ENCODE measurements at regions not wholly inside any gene's neighbourhood (a gene's known extent, or its start where the extent isn't known, plus 50 kb on each side); places are given as distances from the start of the nearest gene placed in this dataset.
A peak's percentile ranks its signal among the peaks of the same experiment; 100 is the strongest.
"Not testable (repeated sequence)": the region's sequence is repeated elsewhere in the genome, so short reads cannot be mapped to it uniquely, and the experiment has no call there.

- DNase-seq (ENCODE audit: low spot score) = no peak
Observed at GRCh38 chr2:167749016-167749415, 498.4 kb downstream of the STK39 start.

GRCh38 chr2:167748536-167748935 is 498.9 kb downstream of the STK39 start:
- DNase-seq (ENCODE audit: low spot score) = no peak

- no peak for DNase-seq (ENCODE audit: low spot score)
Observed at GRCh38 chr2:167745667-167746066, 501.7 kb downstream of the STK39 start.

- DNase-seq (ENCODE audit: low spot score) = not testable (repeated sequence)
Observed at GRCh38 chr2:167739921-167740320, 507.5 kb downstream of the STK39 start.

GRCh38 chr2:167733747-167734146 is 513.6 kb downstream of the STK39 start:
- DNase-seq (ENCODE audit: low spot score) = no peak

GRCh38 chr2:167732326-167732725 is 515.1 kb downstream of the STK39 start:
- no peak for DNase-seq (ENCODE audit: low spot score)

- peak; percentile 37 for DNase-seq (ENCODE audit: low spot score)
Observed at GRCh38 chr2:167729911-167730310, 517.5 kb downstream of the STK39 start.

GRCh38 chr2:167726788-167727187 is 520.6 kb downstream of the STK39 start:
- DNase-seq (ENCODE audit: low spot score) = no peak

- DNase-seq (ENCODE audit: low spot score) = no peak
Observed at GRCh38 chr2:167721593-167721992, 525.8 kb downstream of the STK39 start.

GRCh38 chr2:167719410-167719809 is 528.0 kb downstream of the STK39 start:
- no peak for DNase-seq (ENCODE audit: low spot score)

GRCh38 chr2:167718560-167718959 is 528.8 kb downstream of the STK39 start:
- no peak for DNase-seq (ENCODE audit: low spot score)

- no peak for DNase-seq (ENCODE audit: low spot score)
Observed at GRCh38 chr2:167715932-167716331, 531.5 kb downstream of the STK39 start.

- DNase-seq (ENCODE audit: low spot score) = not testable (repeated sequence)
Observed at GRCh38 chr2:167715498-167715897, 531.9 kb downstream of the STK39 start.

GRCh38 chr2:167712275-167712674 is 535.1 kb downstream of the STK39 start:
- no peak for DNase-seq (ENCODE audit: low spot score)

- DNase-seq (ENCODE audit: low spot score) = no peak
Observed at GRCh38 chr2:167708998-167709397, 538.4 kb downstream of the STK39 start.

GRCh38 chr2:167706800-167707199 is 540.6 kb downstream of the STK39 start:
- DNase-seq (ENCODE audit: low spot score) = no peak

GRCh38 chr2:167703441-167703840 is 544.0 kb downstream of the STK39 start:
- DNase-seq (ENCODE audit: low spot score) = no peak

GRCh38 chr2:167702227-167702626 is 545.2 kb downstream of the STK39 start:
- DNase-seq (ENCODE audit: low spot score) = no peak

- no peak for DNase-seq (ENCODE audit: low spot score)
Observed at GRCh38 chr2:167701651-167702050, 545.7 kb downstream of the STK39 start.

GRCh38 chr2:167697948-167698347 is 549.4 kb downstream of the STK39 start:
- no peak for DNase-seq (ENCODE audit: low spot score)

- no peak for DNase-seq (ENCODE audit: low spot score)
Observed at GRCh38 chr2:167697194-167697593, 550.2 kb downstream of the STK39 start.

- DNase-seq (ENCODE audit: low spot score) = no peak
Observed at GRCh38 chr2:167692936-167693335, 554.5 kb downstream of the STK39 start.

GRCh38 chr2:167692191-167692590 is 555.2 kb downstream of the STK39 start:
- no peak for DNase-seq (ENCODE audit: low spot score)

GRCh38 chr2:167689444-167689843 is 558.0 kb downstream of the STK39 start:
- no peak for DNase-seq (ENCODE audit: low spot score)

GRCh38 chr2:167686691-167687090 is 560.7 kb downstream of the STK39 start:
- DNase-seq (ENCODE audit: low spot score) = no peak

Data from pons (tissue), 1 donor.